Spinal cord (tissue), 9 donors: ENCODE measurements at regions not wholly inside any gene's neighbourhood (a gene's known extent, or its start where the extent isn't known, plus 50 kb on each side); places are given as distances from the start of the nearest gene placed in this dataset.
A peak's percentile ranks its signal among the peaks of the same experiment; 100 is the strongest.

Experiments
- DNase-seq, 6 donors: peaks; one replicate each; pipeline versions ENCODE4 v3.0.0 to v3.0.0-alpha.2; 2013 to 2015; ENCODE audit warnings: low spot score in 6 of 6, low read depth in 4 of 6
- H3K27ac ChIP-seq: one replicate; pipeline ENCODE4 v1.5.1; 2013; ENCODE audit warnings: low read depth, low read length, control low read depth
- H3K27me3 ChIP-seq: one replicate; pipeline ENCODE4 v1.6.1; 2013; ENCODE audit warnings: low read length; ENCODE audit not compliant: control insufficient read depth, insufficient read depth
- H3K36me3 ChIP-seq: one replicate; pipeline ENCODE4 v1.6.1; 2013; ENCODE audit warnings: low read length; ENCODE audit not compliant: control insufficient read depth, insufficient read depth
- H3K4me1 ChIP-seq: one replicate; pipeline ENCODE4 v1.6.1; 2013; ENCODE audit warnings: low read length; ENCODE audit not compliant: control insufficient read depth, insufficient read depth
- H3K4me3 ChIP-seq: one replicate; pipeline ENCODE4 v1.5.1; 2013; ENCODE audit warnings: low read depth, low read length, control low read depth
- H3K9me3 ChIP-seq: one replicate; pipeline ENCODE4 v1.6.1; 2013; ENCODE audit warnings: low read length; ENCODE audit not compliant: control insufficient read depth, insufficient read depth
- WGBS: methylation state at CpG from one replicate; pipeline ENCODE4 v1.1.5; 2013; ENCODE audit warnings: missing lambda C conversion rate; ENCODE audit not compliant: insufficient coverage; 5-methylcytosine and 5-hydroxymethylcytosine counted together
- donor health status: healthy.

DNA sequence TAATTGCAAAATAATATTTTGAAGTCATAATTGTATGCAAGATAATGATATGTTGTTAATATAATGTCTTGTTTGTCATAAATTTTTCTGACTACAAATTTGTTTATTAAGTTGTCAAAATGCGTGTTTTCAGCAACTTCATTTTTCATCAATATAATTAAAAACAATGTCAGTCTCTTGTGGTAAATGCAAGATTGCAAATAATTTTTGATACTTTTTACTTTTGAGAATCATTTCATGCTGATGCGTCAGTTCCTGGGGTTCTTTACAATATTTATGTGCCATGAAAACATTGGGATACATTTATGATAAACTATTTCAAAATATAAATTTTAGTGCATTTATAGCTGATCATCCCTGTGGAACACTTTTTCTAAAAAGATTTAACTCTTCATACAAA lies 1504.8 kb downstream of the BRD1 start:
- peaks cover 2% of the 10 kb centered on the region for H3K27me3 ChIP-seq
- H3K4me1 ChIP-seq, result peaks cover 13% of the 10 kb centered on the region
- DNase-seq, result no peak
- WGBS, result no CpG with 5 or more reads among the region's 2 CpGs
- no peak overlapping the region for H3K4me3 ChIP-seq
- H3K36me3 ChIP-seq, result no peaks in the 10 kb centered on the region
- no peak overlapping the region for H3K27ac ChIP-seq
- peaks cover 2% of the 10 kb centered on the region for H3K9me3 ChIP-seq

DNA sequence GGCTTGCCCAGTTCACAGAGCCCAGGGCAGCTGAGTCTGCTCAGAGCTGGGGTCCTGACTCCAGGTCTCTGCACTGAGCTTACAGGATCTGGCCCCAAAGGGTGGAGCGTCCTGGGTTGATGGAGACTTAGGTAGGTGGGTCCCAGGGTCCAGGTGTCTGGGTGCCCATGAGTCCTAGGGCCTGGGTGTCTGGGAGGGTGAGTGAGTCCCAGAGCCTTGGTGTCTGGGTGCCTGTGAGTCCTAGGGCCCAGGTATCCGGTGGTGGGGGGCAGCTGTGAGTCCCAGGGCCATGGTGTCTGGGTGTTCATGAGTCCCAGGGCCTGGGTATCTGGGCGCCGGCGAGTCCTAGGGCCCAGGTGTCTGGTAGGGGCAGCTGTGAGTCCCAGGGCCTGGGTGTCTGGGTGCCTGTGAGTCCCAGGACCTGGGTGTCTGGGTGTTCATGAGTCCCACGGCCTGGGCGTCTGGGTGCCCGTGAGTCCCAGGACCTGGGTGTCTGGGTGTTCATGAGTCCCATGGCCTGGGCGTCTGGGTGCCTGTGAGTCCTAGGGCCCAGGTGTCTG lies 1505.6 kb downstream of the BRD1 start:
- Histone ChIP-seq H3K4me3 (no peak overlapping the region), H3K4me1 (peaks cover 13% of the 10 kb centered on the region), H3K27ac (no peak overlapping the region), H3K36me3 (no peaks in the 10 kb centered on the region), H3K27me3 (peaks cover 5% of the 10 kb centered on the region), H3K9me3 (peaks cover 2% of the 10 kb centered on the region)
- DNase-seq, result no peak
- WGBS, result 93% methylated on average over 8 of the region's 9 CpGs

DNA sequence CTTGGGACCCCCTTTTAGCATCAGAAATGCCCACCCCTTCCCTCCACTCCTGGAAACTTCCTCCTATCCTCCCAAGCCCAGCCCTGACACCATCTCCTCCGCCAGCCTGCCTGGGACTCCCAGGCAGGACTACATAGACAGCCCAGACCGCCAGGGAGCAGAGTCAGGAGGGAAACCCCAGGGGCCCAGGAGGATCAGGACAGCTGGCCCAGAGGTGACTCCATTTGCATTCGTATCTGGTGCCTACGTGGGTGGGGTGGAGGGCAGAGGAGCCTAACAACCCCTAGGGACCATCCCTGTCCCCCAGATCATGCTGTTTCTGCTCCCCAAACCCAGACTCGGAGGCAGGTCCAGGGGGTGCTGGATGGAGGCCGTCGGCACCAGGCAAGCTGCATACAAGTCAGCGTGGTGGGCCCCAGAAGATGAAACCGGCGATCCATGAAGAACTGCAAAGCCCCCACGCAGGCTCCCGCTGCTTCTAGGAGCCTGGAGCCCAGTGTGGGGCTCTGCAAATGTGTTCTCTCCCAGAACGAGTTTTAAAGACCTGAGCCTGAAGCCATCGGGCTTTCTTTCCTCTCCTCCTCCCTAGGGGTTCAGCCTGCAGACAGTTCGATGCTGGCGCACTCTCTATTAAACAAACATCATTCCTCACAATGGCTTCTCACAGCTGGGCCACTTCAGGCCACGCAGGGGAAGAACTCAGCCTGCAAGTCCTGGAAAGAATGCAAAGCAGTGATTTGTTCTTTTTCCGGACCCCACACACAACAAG lies 1506.8 kb downstream of the BRD1 start:
- Histone ChIP-seq H3K27ac (no peak overlapping the region), H3K4me3 (no peak overlapping the region), H3K27me3 (peaks cover 5% of the 10 kb centered on the region), H3K9me3 (peaks cover 2% of the 10 kb centered on the region), H3K4me1 (peaks cover 18% of the 10 kb centered on the region), H3K36me3 (no peaks in the 10 kb centered on the region)
- WGBS, result 39% methylated on average over 17 of the region's 18 CpGs
- DNase-seq, result peak in 2 of 6 donors; percentile 52 to 71

DNA sequence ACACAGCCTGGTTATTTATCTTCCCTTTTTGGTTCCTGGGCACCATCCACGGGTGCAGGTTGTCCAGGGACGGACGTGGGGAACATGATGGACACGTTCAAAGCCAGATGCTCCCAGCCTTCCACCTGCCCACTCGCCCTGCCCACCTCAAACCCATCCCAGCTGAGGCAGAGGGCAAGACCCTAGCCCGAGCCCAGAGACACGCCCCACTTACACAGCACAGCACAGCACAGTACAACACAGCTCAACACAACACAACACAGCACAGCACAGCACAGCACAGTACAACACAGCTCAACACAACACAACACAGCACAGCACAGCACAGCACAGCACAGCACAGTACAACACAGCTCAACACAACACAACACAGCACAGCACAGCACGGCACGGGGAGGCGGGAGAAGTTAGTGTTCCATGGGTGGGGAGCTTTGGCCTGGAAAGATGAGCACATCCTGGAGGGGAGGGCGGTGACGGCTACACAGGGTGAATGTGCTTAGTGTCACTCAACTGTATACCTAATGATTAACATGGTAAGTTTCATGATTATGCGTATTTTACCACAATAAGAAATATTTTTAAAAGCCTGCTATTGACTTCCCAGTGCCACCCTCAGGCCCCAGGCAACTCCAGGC lies 1507.5 kb downstream of the BRD1 start:
- Histone ChIP-seq H3K4me1 (peaks cover 25% of the 10 kb centered on the region), H3K27me3 (peaks cover 5% of the 10 kb centered on the region), H3K27ac (no peak overlapping the region), H3K9me3 (peaks cover 2% of the 10 kb centered on the region), H3K36me3 (no peaks in the 10 kb centered on the region), H3K4me3 (no peak overlapping the region)
- no peak for DNase-seq
- 91% methylated on average over 7 of the region's 13 CpGs for WGBS

GRCh38 chr22:48319321-48320047 lies 1508.2 kb downstream of the BRD1 start:
- Histone ChIP-seq H3K4me1 (peaks cover 27% of the 10 kb centered on the region), H3K36me3 (no peaks in the 10 kb centered on the region), H3K27ac (no peak overlapping the region), H3K27me3 (peaks cover 5% of the 10 kb centered on the region), H3K9me3 (no peaks in the 10 kb centered on the region), H3K4me3 (no peak overlapping the region)
- no peak for DNase-seq
- WGBS, result 88% methylated on average over 11 of the region's 14 CpGs

DNA sequence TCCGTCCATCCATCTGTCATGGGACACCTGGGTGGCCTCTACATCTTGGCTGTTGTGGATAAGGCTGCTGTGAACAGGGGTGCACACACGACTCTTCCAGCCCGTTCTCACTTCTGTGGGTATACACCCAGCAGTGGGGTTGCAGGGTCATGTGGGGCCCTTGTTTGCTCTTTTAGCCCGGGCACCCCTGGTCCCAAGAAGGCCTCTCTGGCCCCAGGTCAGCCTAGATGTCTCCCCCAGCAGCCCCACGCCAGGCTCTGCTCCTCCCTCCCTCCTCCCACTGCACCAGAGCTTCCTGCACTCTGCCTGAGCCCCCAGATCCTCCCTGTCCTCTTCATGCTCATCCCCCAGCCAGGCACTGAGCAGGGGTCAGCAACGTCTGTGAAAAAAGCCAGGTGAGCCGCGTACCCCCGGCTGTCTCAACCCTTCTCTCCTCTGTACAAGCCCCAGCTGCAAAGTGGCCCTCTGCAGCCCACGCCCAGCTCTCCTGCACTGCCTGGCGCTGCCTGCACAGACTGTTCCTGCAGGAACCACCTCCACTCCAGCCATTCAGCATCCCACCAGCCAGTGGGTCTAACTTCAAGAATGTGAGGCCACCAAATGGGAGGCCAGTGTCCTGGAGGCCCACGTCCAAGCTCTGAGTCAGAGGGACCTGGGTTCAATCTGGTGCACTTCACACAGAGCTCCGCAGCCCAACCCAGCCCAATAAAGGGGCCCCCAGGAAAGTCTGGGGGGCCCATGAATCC lies 1508.9 kb downstream of the BRD1 start:
- no peaks in the 10 kb centered on the region for H3K36me3 ChIP-seq
- H3K9me3 ChIP-seq, result no peaks in the 10 kb centered on the region
- peaks cover 5% of the 10 kb centered on the region for H3K27me3 ChIP-seq
- 91% methylated on average over 13 of the region's 13 CpGs for WGBS
- no peak for DNase-seq
- H3K27ac ChIP-seq, result no peak overlapping the region
- H3K4me1 ChIP-seq, result peaks cover 27% of the 10 kb centered on the region
- H3K4me3 ChIP-seq, result no peak overlapping the region

DNA sequence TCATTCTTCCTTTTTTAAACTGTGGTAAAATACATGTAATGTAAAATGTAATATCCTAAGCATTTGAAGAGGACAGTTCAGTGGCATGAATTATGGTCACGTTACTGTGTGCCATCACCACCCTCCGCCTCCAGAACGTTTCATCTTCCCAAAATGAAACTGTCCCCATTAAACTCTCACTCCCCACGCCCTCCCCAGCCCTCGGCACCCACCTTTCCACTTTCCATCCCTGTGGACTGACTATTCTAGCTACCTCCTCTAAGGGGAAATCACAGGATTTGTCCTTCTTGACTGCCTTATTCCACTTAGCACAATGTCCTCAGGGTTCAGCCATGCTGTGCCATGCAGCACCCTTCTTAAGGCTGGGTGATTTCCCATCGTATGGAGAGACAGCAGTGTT lies 1509.5 kb downstream of the BRD1 start:
- H3K36me3 ChIP-seq, result no peaks in the 10 kb centered on the region
- H3K27me3 ChIP-seq, result peaks cover 5% of the 10 kb centered on the region
- no peak overlapping the region for H3K4me3 ChIP-seq
- 92% methylated on average over 6 of the region's 6 CpGs for whole genome bisulfite sequencing
- no peaks in the 10 kb centered on the region for H3K9me3 ChIP-seq
- H3K27ac ChIP-seq, result no peak overlapping the region
- DNase-seq, result no peak
- peaks cover 27% of the 10 kb centered on the region for H3K4me1 ChIP-seq

DNA sequence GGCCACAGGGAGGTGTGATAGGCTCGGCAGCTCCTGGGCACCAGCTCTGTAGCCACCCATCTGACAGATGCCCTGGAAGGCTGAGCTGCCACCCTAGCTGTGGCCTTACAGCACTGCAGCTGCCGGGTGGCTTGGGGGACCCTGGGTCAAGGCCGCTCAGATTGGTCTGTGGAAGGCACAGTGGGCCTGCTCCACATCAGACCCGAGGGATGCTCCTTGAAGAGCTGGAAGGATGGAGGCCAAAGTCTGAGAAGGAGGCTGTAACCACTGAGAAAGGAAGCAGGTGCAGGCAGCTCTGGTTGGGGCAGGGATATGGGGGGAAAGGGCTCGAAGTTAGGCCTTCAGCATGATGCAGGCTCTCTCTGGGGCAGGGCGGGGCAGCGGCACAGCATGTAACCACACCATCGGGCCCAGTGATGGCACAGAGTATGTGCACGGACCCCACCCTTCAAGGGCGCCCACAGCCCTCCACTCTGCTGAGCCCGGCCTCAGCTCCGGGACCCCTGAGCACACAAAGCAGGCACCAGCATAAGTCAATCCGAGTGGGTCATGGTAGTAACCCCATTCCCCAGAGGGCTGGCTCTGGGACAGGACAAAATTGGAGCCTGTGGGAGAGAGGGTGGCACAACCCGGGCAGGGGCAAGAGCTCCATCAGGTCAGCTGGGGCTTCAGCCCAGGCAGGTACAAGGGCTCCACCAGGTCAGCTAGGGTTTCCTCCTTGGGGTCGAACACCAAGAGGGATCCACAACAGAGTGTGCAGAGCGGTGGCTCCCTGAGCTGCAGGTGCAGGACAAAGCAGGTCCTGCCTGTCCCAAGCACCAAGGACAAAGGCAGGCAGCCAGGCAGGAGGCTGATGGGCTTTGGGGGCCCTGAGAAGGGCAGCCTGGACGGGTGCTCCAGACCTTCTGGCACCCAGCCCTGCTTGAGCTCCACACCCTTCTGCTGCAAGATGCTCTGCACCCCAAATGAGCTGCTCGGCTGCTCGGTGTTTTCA lies 1511.1 kb downstream of the BRD1 start:
- Histone ChIP-seq H3K27me3 (peaks cover 5% of the 10 kb centered on the region), H3K9me3 (peaks cover 4% of the 10 kb centered on the region), H3K4me1 (peaks cover 22% of the 10 kb centered on the region), H3K27ac (no peak overlapping the region), H3K4me3 (no peak overlapping the region), H3K36me3 (no peaks in the 10 kb centered on the region)
- no peak for DNase-seq
- WGBS, result 88% methylated on average over 18 of the region's 19 CpGs
